GM19023 (cell line): ENCODE measurements at regions not wholly inside any gene's neighbourhood (a gene's known extent, or its start where the extent isn't known, plus 50 kb on each side); places are given as distances from the start of the nearest gene placed in this dataset.

Source experiments
- ATAC-seq: cut with Tn5 transposase; IDR thresholded peaks from one replicate; pipeline ENCODE4 v1.9.1; 2021; ENCODE audit warnings: mild to moderate bottlenecking, moderate library complexity; ENCODE audit not compliant: unreplicated experiment

DNA sequence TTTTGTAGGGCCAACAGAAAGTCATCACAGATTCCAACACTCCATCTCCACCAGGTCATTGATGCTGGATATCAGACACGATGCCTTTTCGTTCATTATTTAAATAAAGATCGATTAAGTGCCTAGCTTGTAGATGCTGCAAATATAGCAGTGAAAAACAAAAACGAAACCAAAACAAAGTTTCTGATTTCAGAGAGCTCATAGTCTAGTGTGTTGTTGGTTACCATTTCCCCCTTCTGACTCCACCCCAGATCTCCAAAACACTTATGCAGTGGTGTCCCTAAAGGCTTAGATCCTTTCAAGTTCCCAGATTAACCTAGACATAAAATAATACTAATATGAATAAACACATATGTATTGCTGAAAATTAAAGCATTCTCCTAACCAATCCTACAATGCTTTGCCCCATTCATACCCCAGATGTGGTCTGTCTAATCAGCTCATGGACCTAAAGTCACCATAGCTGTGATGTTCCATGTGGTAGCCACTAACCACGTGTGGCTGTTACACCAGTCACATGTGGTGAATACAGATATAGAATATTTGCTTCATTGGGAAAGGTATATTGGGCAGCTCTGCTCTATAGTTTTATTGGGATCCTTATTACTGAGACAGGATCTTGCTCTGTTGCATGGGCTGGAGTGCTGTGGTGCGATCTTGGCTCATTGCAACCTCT lies 787.2 kb downstream of the TDRD15 start:
- no peak for ATAC-seq

GRCh38 chr2:21912405-21912804 lies 788.6 kb downstream of the TDRD15 start:
- no peak for ATAC-seq

DNA sequence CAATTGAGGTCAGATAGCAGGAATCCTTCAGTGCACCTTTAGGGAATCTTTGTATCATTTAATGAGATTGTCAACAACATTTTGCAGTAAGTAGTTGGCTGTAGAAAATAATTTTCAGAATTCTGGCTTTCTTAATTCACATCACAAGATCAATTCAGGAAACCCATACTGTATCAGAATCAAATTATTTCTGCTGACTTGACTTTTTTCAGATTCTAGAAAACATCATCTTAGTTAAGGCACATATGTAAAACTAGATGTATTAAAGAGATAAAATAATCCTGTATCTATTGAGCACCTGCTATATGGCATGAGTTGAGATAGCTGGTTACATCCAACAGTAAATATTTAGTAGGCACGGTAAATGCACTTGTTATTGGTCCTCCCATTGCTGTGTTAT lies 791.4 kb downstream of the TDRD15 start:
- no peak for ATAC-seq

DNA sequence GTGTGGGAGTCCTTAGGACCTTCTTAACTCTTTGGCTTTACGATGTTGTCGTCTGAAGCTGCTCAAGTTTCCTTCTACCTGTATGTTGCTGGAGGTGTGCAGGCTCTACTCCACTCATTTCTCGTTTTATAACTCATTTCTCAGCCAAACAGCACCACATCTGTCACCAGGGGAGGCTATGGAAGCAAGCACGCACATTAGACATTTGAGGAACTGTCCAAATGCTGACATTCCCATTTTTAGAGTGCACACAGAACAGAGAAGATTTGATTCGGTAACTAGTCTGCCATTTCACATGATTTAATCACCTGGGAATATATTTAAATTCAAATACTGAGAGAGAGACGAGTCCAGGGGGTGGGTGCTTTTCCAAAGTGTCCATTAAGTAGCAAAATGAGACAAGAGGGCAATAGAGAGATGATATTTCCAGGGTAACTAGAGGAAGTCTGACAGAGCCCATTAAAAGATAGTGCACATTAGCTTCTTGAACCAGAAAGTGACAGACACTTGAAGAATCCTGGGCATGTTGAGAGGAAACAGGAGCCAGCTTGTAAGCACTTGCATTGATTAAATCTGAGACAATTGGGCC lies 793.3 kb downstream of the TDRD15 start:
- ATAC-seq = no peak

DNA sequence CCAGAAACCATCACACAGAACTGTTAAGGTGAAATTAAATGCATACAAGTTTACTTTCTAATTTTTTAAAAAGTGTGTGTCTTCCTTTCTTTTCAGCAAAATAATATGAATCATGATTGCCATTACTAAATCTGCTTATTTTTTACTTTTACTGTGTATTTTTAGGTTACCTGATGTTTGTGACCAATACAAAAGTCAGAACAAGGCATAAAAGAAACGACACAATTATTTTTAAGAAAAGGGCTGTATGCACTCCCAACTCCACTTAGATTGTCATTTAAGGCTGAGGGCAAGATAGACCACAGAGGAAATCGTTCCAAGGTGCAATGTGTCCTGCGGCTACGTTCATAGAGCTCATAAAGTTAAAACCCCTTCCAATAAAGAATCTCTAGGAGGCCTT lies 797.0 kb downstream of the TDRD15 start:
- ATAC-seq = no peak

- peak; percentile 60 for ATAC-seq
Measured at GRCh38 chr2:21924640-21925285, 801.0 kb downstream of the TDRD15 start.

GRCh38 chr2:21928292-21928691 lies 804.5 kb downstream of the TDRD15 start:
- no peak for ATAC-seq

DNA sequence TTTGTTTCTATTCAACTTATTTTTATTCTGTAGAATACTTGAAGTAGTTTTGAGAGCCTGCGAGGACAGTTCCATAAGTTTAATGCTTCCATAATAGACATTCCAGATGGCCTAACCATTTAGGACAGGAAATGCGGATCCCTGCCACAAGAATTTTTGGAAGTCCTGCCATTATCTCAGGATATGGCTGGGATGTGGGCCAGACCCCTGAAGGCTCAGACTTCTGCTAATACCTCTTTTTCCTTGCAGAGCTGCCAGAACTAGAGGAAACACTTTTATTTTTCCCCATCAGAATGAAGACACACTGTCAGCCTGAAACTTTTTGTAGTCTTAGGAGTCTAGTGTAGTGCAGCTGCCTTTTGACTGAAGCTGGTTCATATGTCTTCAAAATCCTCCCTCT lies 806.5 kb downstream of the TDRD15 start:
- no peak for ATAC-seq

DNA sequence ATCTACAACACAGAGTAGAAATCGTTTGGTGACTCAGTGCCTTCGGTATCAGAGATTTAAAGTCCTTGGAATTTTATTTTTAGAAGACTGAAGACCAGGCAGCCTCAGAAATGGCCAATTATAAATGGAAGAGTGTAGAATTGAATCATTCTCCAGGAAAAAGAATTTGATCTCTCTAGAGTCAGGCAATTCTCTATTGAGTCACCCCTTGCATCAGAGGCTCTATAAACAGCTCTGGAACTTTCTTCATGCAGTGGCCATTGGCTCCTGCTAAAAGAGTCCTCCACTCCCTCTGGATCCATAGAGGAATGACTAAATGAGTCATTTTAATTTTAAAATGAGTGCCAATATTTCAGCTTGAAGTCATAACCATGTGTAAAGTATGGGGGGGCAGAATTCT lies 816.2 kb downstream of the TDRD15 start:
- ATAC-seq = no peak

DNA sequence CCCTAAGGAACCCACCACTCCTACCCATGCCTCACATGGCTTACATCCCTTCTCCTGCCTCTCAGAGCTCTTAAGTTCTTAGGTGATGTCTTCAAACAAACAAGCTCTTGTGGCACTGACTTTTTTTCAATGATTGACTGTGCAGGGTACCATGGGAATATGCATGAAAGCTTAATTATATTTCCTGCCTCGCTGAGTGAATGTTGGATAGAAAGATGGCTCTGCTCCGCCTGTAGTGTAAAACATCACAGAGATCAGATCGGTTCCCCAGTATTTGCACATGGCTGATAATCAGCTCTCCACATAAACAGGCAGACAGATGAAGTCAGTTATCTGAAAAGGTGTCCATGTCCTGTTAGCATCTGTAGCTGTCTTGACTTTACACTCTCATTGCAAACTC lies 820.8 kb downstream of the TDRD15 start:
- ATAC-seq = no peak

- no peak for ATAC-seq
Measured at GRCh38 chr2:21945658-21946057, 821.9 kb downstream of the TDRD15 start.

DNA sequence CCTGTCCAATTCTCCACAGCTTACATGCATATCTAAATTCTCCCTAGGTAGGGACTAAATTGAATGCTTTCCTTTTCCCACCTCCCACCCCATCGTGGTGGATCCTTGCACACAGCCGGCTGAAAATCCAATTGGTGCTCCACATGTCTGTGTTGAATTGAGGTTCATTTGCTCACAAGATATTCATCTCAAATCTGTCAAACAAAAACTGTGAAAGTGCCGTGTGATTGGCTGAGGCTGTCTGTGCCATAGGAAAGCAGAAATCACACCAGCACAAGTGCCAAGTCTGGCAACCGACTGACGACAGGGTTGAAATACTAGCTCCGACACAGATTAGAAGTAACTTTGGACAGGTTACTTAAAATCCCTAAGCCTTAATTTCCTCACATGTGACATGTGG lies 823.3 kb downstream of the TDRD15 start:
- ATAC-seq = no peak

DNA sequence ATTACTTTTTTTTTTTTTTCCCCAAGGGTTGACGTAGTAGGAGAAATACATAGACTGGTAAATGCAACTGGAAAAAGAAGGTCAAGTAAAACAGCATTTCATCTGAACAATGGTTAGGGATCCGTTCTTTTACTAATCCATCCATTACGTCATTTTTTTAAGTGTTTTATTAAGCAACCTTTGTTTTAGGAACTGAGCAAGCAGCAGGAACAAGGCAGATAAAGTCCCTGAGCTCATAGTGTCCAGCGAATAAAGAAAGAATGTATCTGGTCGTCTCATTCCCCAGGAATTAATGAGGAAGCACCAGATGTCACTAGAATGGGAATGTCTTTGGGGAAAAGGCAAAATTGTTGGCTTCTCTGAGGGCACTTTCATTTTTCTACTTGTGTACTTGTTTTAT lies 842.4 kb downstream of the TDRD15 start:
- ATAC-seq = no peak

DNA sequence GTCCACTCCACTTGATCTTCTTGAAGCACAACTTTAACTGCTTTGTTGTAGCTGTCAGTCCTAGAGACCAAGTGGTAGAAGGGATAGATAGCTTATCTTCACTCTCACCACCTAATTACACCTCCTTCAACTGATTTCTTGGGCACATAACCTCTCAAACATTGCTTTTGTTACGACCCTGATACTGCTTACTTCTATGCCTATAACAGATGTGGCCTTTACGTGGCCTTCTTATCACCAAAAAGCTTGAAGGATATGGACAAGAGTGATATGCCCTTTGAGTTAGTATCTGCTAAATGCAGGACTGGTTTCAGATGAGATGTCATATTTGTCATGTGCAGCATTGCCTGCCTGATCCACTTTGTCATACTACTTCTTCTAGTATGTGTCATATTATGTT lies 847.2 kb downstream of the TDRD15 start:
- ATAC-seq = no peak

DNA sequence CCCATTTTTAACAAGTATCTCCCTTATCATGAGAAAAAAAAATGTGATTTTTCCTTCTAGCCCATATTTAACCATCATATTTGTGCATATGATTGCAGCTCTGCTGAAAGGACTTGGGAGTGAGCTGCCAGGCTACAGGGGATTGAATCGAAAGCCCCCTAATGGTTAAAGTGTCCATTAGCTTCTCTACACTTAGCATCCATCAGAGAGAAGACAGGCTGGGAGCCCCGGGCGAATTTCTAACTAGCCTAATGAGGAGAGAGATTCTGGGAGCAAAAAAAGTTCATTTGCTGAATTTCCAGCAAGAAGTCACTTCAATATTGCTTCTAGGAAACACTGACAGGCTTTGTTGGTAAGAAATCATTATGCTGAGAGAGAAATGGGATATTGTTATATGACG lies 848.8 kb downstream of the TDRD15 start:
- ATAC-seq = no peak

DNA sequence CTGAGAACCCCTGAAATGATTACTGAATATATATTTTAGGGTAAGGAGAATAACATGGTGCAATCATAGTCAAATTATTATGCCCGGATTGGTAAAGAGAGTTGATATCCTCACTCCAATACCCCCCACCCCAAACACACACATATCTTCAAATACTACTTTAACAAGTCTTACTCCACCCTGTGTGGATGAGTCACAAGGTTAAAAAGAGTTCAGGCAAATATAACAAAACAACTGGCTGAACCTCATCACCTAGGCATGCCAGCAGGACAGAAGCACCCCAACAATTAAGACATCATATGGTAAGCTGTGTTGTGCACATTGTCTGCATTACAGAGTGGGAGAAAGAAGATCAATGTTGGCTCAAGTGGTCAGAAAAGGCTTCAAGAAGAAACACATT lies 857.4 kb downstream of the TDRD15 start:
- ATAC-seq = no peak

DNA sequence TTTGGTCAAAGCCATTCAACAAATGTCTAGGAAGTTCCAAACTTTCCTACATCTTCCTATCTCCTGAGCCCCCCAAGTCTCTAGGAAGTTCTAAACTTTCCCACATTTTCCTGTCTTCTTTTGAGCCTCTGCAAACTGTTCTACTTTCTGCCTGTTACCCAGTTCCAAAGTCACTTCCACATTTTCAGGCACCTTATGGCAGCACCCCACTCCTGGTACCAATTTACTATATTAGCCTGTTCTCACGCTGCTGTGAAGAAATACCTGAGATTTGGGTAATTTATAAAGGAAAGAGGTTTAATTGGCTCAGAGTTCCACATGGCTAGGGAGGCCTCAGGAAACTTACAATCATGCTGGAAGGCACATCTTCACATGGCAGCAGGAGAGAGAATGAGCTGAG lies 869.2 kb downstream of the TDRD15 start:
- ATAC-seq = no peak

GRCh38 chr2:21996339-21996738 lies 872.6 kb downstream of the TDRD15 start:
- no peak for ATAC-seq

DNA sequence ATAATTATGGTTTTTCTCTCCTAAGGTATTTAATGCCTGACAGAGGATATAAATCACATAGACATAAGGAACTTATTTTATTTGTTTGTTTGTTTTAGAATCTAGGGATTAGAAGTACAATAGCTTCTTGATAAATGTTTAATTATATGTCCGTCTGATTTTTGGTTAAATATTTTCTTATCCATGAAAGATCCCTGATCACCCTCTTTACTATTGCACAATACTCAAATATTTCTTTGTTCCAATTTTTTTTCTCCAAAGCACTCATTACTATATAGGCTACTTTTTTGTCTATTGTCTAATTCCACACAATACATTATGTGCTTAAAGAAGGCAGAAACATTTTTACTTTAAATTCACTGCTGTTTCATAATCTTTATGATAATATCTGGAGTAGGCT lies 875.8 kb downstream of the TDRD15 start:
- ATAC-seq = no peak

DNA sequence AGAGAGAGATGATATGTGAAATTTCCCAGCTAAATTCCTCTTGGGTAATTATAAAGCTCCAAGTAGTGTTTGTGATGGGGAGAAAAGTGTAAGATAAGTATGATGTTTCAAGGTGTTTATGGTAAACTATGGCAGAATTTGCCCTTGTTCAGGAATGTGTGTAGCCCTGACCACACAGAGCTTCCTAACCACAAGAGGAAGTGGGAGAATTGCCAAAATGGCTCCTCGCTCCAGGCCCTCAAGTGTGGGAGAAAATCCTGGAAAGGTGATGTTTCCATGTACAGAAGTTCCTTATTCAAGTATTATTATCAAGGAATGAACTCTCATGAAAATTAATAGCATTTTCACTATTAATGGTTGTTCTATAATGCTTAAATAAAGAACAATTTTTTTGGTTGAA lies 878.3 kb downstream of the TDRD15 start:
- no peak for ATAC-seq

DNA sequence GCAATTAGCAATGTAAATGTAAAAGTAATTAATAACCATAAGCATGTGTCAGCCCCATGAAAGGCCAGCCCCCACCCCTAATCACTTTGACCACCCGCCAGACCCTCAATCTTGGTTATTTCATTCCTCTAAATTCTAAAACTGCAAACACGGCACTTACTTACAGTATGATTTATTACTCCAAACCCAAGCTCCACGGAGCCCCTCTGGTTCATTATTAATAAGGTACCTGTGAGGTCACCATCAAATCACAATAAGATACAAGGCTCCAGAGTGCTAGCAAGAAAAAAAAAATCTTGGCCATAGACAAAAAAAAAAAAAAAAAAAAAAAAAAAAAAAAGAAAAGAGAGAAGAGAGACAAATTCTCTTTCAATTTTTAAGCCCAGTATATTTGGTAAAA lies 879.5 kb downstream of the TDRD15 start:
- no peak for ATAC-seq

DNA sequence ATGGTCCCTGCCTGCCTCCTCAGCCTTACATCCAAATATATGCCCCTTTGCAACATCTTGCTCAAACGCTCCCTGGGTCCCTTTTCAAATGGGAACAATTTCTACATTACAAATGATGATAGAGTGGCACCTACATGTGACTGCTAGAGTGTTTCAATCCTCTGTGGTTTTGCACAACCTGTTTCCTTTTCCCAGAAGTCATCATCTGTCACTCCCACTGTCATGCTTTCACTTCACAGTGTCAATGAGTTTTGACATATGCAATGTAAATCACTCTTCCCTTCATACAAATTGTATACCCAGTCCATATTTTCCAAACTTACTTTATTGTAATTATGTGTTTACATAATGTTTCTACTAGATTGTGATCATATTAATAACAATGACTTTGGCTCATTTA lies 887.3 kb downstream of the TDRD15 start:
- ATAC-seq = no peak
